T-helper 17 cell (primary cell): ENCODE measurements at regions not wholly inside any gene's neighbourhood (a gene's known extent, or its start where the extent isn't known, plus 50 kb on each side); places are given as distances from the start of the nearest gene placed in this dataset.
"Not testable (repeated sequence)": the region's sequence is repeated elsewhere in the genome, so short reads cannot be mapped to it uniquely, and the experiment has no call there.

ENCODE experiments used
- ATAC-seq: fragments of 150-1000 bp; cut with Tn5 transposase; 2 replicates; pipeline ENCODE4 v1.10.0; 2021; ENCODE audit warnings: mild to moderate bottlenecking, moderate library complexity
- DNase-seq, 3 donors: peaks; one replicate each; pipeline versions ENCODE4 v3.0.0 to v3.0.0-alpha.2; 2020 to 2021
- H3K9me3 ChIP-seq: one replicate; pipeline ENCODE4 v1.7.0; 2013; ENCODE audit warnings: low read length, mild to moderate bottlenecking; ENCODE audit not compliant: control insufficient read depth, poor library complexity, severe bottlenecking
- H3K27ac Mint-ChIP-seq: one replicate; pipeline ENCODE4 v1.8.0; 2022; ENCODE audit warnings: mild to moderate bottlenecking, moderate library complexity, mixed read lengths
- H3K27me3 Mint-ChIP-seq: one replicate; pipeline ENCODE4 v1.8.0; 2022; ENCODE audit warnings: mixed read lengths
- H3K36me3 Mint-ChIP-seq: one replicate; pipeline ENCODE4 v1.8.0; 2022; ENCODE audit warnings: low read depth, mixed read lengths
- H3K4me1 Mint-ChIP-seq: one replicate; pipeline ENCODE4 v1.8.0; 2022; ENCODE audit warnings: mild to moderate bottlenecking, mixed read lengths
- H3K4me3 Mint-ChIP-seq: one replicate; pipeline ENCODE4 v1.8.0; 2022; ENCODE audit warnings: mild to moderate bottlenecking, moderate library complexity, mixed read lengths

DNA sequence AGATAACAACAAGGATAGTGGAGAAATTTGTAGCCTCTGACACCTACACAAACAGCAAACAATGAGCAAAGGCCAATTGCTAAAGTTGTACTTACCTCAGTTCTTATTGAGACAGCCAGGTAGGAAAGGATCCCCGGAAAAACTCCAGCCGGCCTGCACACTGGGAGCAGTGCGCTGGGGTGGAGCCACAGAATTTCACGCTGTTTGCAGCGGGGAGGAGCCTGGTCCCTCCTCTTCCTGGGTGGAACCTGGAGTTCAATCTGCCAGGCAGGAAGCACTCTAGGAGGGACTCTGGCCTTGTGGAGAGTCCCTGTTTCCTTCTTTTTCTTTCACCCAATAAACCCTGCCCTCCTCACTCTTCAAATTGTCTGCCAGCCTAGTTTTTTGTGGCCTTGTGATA lies 382.6 kb upstream of the TGIF2LX start:
- H3K9me3 ChIP-seq, ATAC-seq, H3K4me1 Mint-ChIP-seq, H3K4me3 Mint-ChIP-seq, H3K36me3 Mint-ChIP-seq, H3K27me3 Mint-ChIP-seq, H3K27ac Mint-ChIP-seq, DNase-seq: not testable (repeated sequence)

DNA sequence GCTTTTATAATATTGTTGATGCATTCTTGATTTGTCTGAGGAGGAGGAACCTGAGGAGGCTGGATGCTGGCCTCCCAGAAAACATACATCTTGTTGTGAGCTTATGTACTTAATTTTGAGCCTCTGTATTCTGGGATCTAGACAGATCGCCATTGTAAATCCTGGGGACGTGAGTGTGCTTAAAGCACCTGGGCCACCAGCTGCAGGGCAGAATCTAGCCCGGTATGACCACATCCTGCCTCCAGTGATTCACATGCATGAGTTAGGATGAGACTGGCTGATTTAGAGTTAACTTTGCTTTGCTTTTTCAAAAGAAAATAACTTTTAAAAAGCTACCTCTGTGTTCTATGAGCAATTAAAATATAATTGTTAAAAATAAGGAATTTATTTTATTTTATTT lies 364.6 kb upstream of the TGIF2LX start:
- H3K9me3 ChIP-seq, ATAC-seq, DNase-seq, H3K4me1 Mint-ChIP-seq, H3K36me3 Mint-ChIP-seq, H3K27ac Mint-ChIP-seq, H3K4me3 Mint-ChIP-seq, H3K27me3 Mint-ChIP-seq: not testable (repeated sequence)

DNA sequence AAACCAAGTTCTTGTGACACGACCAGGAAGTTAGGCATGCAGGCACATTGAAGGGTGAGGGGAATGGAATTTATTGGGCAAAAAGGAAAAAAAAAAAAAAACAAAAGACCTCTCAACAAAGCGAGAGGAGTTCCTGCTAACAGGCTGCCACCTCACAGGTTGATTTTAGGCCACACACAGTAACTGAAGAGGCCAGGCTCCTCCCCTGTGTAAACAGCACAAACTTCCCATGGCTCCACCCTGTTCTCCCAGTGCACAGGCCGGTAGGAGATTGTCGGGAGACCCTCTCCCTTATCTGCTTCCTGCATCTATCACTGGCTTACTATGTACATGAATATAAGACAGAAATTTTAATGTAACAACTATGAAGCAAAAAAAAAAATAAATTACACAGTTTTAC lies 359.6 kb upstream of the TGIF2LX start:
- not testable (repeated sequence) for DNase-seq, H3K27me3 Mint-ChIP-seq, H3K4me3 Mint-ChIP-seq, H3K36me3 Mint-ChIP-seq, H3K27ac Mint-ChIP-seq, H3K9me3 ChIP-seq, H3K4me1 Mint-ChIP-seq, ATAC-seq

DNA sequence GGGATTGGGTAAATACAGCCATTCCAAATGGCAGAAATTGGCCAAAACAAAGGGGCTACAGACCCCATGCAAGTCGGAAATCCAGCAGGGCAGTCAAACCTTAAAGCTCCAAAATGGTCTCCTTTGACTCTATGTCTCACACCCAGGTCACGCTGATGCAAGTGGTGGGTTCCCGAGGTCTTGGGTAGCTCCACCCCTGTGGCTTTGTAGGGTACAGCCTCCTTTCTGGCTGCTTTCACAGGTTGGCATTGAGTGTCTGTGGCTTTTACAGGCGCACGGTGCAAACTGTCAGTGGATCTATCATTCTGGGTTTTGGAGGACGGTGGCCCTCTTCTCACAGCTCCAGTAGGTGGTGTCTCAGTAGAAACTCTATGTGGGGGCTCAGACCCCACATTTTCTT lies 358.6 kb upstream of the TGIF2LX start:
- not testable (repeated sequence) for H3K36me3 Mint-ChIP-seq

DNA sequence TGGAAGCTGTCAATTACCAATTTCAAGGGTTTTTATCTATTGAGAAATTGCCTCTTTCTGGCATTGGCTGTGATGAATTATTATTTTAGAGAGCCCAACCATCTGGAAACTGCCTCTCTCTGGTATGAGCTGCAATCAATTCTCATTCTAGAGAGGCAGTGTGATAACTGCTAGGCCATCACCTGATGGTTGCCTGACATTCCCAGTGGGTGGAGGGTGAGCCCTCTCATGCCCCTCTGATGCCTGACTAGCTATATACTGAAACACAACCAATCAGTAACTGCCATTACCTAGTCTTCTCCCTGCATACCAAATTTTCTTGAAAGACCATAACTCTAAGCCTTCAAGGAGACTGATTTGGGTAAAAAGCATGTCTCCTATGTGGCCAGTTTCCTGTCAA lies 353.9 kb upstream of the TGIF2LX start:
- H3K36me3 Mint-ChIP-seq, ATAC-seq, H3K4me3 Mint-ChIP-seq, H3K27ac Mint-ChIP-seq, H3K4me1 Mint-ChIP-seq, H3K9me3 ChIP-seq, DNase-seq, H3K27me3 Mint-ChIP-seq: not testable (repeated sequence)

More for the DNA sequence above, 358.6 kb upstream of the TGIF2LX start:
- ATAC-seq, DNase-seq, H3K4me3 Mint-ChIP-seq, H3K4me1 Mint-ChIP-seq, H3K27me3 Mint-ChIP-seq, H3K27ac Mint-ChIP-seq, H3K9me3 ChIP-seq: not testable (repeated sequence)

GRCh38 chrX:89581868-89582267 lies 339.8 kb upstream of the TGIF2LX start:
- not testable (repeated sequence) for H3K4me3 Mint-ChIP-seq, ATAC-seq, H3K27ac Mint-ChIP-seq, H3K9me3 ChIP-seq, H3K27me3 Mint-ChIP-seq, H3K36me3 Mint-ChIP-seq, DNase-seq, H3K4me1 Mint-ChIP-seq

GRCh38 chrX:89631858-89632257 lies 289.9 kb upstream of the TGIF2LX start:
- not testable (repeated sequence) for H3K27ac Mint-ChIP-seq, H3K27me3 Mint-ChIP-seq, H3K4me1 Mint-ChIP-seq, H3K9me3 ChIP-seq, H3K36me3 Mint-ChIP-seq, H3K4me3 Mint-ChIP-seq, DNase-seq, ATAC-seq

- not testable (repeated sequence) for H3K36me3 Mint-ChIP-seq, H3K27me3 Mint-ChIP-seq, ATAC-seq
These were observed 285.8 kb upstream of the TGIF2LX start for GRCh38 chrX:89635887-89636286.

GRCh38 chrX:89658662-89659061 lies 263.0 kb upstream of the TGIF2LX start:
- ATAC-seq, DNase-seq, H3K9me3 ChIP-seq, H3K4me1 Mint-ChIP-seq, H3K36me3 Mint-ChIP-seq, H3K4me3 Mint-ChIP-seq, H3K27me3 Mint-ChIP-seq, H3K27ac Mint-ChIP-seq: not testable (repeated sequence)

More at GRCh38 chrX:89635887-89636286, 285.8 kb upstream of the TGIF2LX start:
- not testable (repeated sequence) for H3K9me3 ChIP-seq, DNase-seq, H3K27ac Mint-ChIP-seq, H3K4me1 Mint-ChIP-seq, H3K4me3 Mint-ChIP-seq

DNA sequence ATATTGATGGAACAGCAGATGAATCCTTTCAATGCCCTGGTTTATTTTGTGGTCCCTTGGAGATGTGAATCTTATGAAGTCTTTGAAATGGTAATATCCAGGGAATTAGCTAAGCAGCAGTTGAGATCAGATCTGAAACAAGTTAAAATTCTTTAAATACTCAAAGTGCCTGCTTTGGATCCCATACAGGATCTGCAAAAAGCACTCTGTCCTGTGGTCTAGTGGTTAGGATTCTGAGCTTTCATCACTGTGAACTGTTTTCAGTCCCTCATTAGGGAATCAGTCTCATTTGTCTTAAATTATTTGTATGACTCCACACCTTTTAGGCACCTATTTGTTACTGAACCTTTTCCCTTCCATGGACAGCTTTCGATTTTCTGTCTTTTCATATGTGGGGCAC lies 215.2 kb upstream of the TGIF2LX start:
- ATAC-seq, H3K9me3 ChIP-seq, DNase-seq, H3K36me3 Mint-ChIP-seq, H3K27ac Mint-ChIP-seq, H3K27me3 Mint-ChIP-seq, H3K4me3 Mint-ChIP-seq, H3K4me1 Mint-ChIP-seq: not testable (repeated sequence)

DNA sequence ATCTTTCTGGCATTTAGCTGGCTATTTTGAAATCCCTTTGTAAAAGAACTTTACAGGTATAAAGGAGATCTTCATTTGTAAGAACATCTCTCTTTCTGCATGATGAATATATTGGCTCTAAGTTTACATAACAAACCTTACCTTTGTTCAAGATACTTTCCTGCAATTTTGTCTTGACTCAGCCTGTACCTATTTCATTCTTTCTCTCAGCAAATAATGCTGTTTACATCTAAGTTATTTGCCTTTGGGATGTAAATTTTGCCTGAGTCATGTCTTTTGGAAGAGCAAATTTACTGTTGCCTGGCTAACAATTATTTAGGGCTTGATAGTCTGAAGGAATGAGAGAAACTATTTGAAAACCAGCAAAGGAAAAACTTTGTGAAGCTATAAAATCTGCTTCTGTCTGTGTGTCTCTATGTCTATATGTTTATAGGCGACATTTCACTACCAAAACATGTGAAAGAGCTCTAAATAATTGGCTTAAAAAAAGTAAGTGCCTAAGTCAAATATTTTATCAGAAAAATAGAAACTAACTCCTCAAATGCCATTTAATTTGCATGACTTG lies 214.3 kb upstream of the TGIF2LX start:
- not testable (repeated sequence) for DNase-seq, ATAC-seq, H3K36me3 Mint-ChIP-seq, H3K27ac Mint-ChIP-seq, H3K9me3 ChIP-seq, H3K4me1 Mint-ChIP-seq, H3K27me3 Mint-ChIP-seq, H3K4me3 Mint-ChIP-seq

- H3K27ac Mint-ChIP-seq, DNase-seq, ATAC-seq, H3K9me3 ChIP-seq, H3K36me3 Mint-ChIP-seq, H3K27me3 Mint-ChIP-seq, H3K4me3 Mint-ChIP-seq, H3K4me1 Mint-ChIP-seq: not testable (repeated sequence)
These were observed 187.3 kb upstream of the TGIF2LX start for GRCh38 chrX:89734367-89734766.

DNA sequence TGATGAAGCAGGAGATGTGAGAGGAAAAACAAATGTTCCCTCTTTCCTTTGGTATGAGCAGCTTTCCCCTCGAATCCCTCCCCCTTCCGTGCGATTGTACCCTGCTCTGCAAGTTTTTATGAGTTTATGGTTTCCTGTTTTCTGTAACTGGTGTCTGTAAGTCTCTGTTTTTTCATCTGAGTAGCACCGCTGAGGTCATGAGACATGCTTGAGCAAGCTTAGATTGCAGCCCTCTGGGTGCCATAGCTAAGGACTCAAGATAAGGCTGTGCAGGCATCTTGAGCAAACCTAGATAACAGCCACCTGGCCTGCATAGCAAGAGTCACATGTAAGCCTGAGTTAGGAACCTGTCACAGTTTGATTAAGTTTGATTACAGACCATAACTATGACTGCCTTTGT lies 165.2 kb upstream of the TGIF2LX start:
- H3K27ac Mint-ChIP-seq: not testable (repeated sequence)

DNA sequence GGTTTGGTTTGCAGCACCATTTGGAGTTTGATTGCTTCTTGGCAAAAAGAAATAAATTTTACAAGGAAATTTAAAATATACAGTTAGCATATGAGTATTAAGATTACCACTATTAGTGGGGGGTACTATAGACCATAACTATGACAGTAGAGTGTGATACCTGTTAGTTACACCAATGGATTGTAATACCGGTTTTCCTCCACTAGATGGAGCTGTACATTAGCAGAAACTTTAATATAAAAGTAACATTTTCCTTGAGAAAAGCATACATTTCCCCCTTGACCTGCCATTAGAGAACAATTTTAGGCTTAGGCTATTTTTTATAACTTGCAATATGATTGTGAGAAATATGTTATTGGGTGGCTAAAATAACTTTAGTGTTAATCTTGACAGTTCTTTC lies 163.9 kb upstream of the TGIF2LX start:
- not testable (repeated sequence) for H3K9me3 ChIP-seq, H3K27me3 Mint-ChIP-seq, H3K27ac Mint-ChIP-seq, H3K4me1 Mint-ChIP-seq, ATAC-seq, DNase-seq, H3K36me3 Mint-ChIP-seq, H3K4me3 Mint-ChIP-seq

More for the DNA sequence above, 165.2 kb upstream of the TGIF2LX start:
- H3K27me3 Mint-ChIP-seq, ATAC-seq, H3K4me3 Mint-ChIP-seq, DNase-seq, H3K9me3 ChIP-seq, H3K4me1 Mint-ChIP-seq, H3K36me3 Mint-ChIP-seq: not testable (repeated sequence)
